ENCODE measurements at regions not wholly inside any gene's neighbourhood (a gene's known extent, or its start where the extent isn't known, plus 50 kb on each side); places are given as distances from the start of the nearest gene placed in this dataset.
"Not testable (repeated sequence)": the region's sequence is repeated elsewhere in the genome, so short reads cannot be mapped to it uniquely, and the experiment has no call there.

DNA sequence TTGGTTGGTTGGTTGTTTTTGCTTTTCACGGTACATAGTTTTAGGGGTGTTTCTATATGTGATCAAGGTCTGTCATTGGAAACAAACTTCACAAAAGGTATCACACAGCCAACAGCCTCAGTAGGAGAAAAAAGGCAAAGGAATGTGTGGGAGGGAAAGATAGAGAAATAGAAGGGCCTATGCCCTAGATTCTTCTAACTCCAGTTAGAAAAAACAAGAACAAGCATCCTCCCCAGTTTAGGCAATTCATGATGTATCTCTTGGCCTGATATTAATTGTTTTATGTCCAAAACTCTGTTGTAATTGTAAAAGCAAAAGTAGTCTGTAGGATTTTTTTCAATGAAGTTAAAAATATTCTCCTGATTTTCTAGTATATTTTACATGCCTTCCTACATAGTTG, 192.4 kb upstream of the EDNRA start:
- Histone ChIP-seq H3K4me3 (no peak overlapping the region), H3K4me1 (no peaks in the 10 kb centered on the region), H3K27me3 (no peaks in the 10 kb centered on the region), H3K9me3 (no peaks in the 10 kb centered on the region), H3K27ac (no peak overlapping the region), H3K36me3 (no peaks in the 10 kb centered on the region)
- intact Hi-C loops (cut with DNase I; ENCODE audit: low total_unique reads) = no loop called here
- TF ChIP-seq POLR2A (IDR thresholded peaks at IDR 0.05) (no peak), POLR2AphosphoS5 (IDR thresholded peaks at IDR 0.05) (no peak)
- TF ChIP-seq, protein P1, sequence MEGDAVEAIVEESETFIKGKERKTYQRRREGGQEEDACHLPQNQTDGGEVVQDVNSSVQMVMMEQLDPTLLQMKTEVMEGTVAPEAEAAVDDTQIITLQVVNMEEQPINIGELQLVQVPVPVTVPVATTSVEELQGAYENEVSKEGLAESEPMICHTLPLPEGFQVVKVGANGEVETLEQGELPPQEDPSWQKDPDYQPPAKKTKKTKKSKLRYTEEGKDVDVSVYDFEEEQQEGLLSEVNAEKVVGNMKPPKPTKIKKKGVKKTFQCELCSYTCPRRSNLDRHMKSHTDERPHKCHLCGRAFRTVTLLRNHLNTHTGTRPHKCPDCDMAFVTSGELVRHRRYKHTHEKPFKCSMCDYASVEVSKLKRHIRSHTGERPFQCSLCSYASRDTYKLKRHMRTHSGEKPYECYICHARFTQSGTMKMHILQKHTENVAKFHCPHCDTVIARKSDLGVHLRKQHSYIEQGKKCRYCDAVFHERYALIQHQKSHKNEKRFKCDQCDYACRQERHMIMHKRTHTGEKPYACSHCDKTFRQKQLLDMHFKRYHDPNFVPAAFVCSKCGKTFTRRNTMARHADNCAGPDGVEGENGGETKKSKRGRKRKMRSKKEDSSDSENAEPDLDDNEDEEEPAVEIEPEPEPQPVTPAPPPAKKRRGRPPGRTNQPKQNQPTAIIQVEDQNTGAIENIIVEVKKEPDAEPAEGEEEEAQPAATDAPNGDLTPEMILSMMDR (IDR thresholded peaks at IDR 0.05) = no peak
- DNase-seq (ENCODE audit: low spot score in 2 of 2) = no peak

DNA sequence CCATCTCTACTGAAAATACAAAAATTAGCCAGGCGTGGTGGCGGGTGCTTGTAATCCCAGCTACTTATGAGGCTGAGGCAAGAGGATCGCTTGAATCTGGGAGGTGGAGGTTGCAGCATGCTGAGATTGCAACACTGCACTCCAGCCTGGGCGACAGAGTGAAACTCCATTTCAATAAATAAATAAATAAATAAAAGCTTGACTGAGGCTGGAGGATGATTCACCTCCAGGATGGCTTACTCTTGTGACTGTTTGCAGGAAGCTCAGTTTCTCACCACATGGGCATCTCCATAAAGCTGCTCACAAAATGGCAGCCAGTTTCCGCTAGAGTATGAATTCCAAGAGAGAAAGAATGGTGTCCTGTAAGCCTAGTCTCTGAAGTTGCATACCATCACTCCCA, 191.7 kb upstream of the EDNRA start:
- H3K27ac ChIP-seq = no peak overlapping the region
- no peaks in the 10 kb centered on the region for H3K4me1 ChIP-seq
- intact Hi-C loops (cut with DNase I; ENCODE audit: low total_unique reads) = no loop called here

DNA sequence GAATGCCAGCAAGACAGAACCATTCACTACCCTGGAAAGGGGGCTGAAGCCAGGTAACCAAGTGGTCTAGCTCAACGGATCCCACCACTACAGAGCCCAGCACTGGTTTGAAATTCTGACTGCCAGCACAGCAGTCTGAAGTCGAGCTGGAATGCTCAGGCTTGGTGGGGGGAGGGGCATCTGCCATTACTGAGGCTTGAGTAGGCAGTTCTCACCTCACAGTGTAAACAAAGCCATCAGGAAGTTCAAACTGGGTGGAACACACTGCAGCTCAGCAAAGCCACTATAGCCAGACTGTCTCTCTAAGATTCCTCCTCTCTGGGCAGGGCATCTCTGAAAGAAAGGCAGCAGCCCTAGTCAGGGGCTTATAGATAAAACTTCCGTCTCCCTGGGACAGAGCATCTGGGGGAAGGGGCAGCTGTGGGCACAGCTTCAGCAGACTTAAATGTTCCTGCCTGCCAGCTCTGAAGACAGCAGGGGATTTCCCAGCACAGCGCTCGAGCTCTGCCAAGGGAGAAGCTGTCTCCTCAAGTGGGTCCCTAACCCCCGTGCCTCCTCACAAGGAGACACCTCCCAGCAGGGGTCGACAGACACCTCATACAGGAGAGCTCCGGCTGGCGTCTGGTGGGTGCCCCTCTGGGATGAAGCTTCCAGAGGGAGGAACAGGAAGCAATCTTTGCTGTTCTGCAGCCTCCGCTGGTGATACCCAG, 188.1 kb upstream of the EDNRA start:
- H3K4me3 ChIP-seq; intact Hi-C loops (cut with DNase I; ENCODE audit: low total_unique reads): not testable (repeated sequence)

More for the DNA sequence above, 191.7 kb upstream of the EDNRA start:
- Histone ChIP-seq H3K4me3 (no peak overlapping the region), H3K36me3 (no peaks in the 10 kb centered on the region), H3K9me3 (no peaks in the 10 kb centered on the region), H3K27me3 (no peaks in the 10 kb centered on the region)
- DNase-seq (ENCODE audit: low spot score in 2 of 2) = no peak
- TF ChIP-seq POLR2A (IDR thresholded peaks at IDR 0.05) (no peak), POLR2AphosphoS5 (IDR thresholded peaks at IDR 0.05) (no peak)
- TF ChIP-seq, protein P1 (IDR thresholded peaks at IDR 0.05) = no peak

DNA sequence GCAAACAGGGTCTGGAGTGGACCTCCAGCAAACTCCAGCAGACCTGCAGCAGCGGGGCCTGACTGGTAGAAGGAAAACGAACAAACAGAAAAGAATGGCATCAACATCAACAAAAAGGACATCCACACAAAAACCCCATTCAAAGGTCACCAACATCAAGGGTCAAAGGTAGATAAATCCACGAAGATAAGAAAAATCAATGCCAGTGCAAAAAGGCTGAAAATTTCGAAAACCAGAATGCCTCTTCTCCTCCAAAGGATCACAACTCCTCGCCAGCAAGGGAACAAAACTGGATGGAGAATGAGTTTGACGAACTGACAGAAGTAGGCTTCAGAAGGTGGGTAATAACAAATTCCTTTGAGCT, 187.6 kb upstream of the EDNRA start:
- intact Hi-C loops (cut with DNase I; ENCODE audit: low total_unique reads); H3K27me3 ChIP-seq; H3K9me3 ChIP-seq; H3K4me3 ChIP-seq; H3K27ac ChIP-seq; H3K36me3 ChIP-seq; DNase-seq (ENCODE audit: low spot score in 2 of 2); H3K4me1 ChIP-seq: not testable (repeated sequence)

More for the DNA sequence above, 188.1 kb upstream of the EDNRA start:
- DNase-seq (ENCODE audit: low spot score in 2 of 2); H3K27ac ChIP-seq; H3K36me3 ChIP-seq; H3K9me3 ChIP-seq; H3K4me1 ChIP-seq; H3K27me3 ChIP-seq: not testable (repeated sequence)

DNA sequence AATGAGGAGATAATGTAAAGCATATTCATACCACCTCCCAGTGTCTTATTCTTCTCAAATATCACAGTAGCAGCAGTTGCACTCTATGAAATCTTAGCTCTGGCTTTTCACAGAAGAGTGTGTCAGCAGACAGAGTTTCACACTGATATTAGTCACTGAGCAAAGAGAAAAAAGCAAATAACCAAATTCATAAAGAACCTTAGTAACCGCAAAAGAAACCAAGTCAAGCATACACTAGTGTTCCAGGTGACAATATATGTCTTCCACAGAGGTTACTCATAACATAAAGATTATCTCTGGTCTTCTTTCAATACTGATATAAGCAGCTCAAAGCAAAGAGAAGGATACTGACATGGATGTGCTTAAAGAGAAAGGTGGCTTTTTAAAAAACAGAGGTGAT, 181.7 kb upstream of the EDNRA start:
- H3K4me1 ChIP-seq = no peaks in the 10 kb centered on the region
- no peak overlapping the region for H3K27ac ChIP-seq
- no peak for DNase-seq (ENCODE audit: low spot score in 2 of 2)
- intact Hi-C loops (cut with DNase I; ENCODE audit: low total_unique reads) = no loop called here
- H3K4me3 ChIP-seq = no peak overlapping the region
- TF ChIP-seq, protein P1 (IDR thresholded peaks at IDR 0.05) = no peak
- no peak for TF ChIP-seq POLR2A (IDR thresholded peaks at IDR 0.05)
- TF ChIP-seq POLR2AphosphoS5 (IDR thresholded peaks at IDR 0.05) = no peak
- H3K27me3 ChIP-seq = no peaks in the 10 kb centered on the region
- no peaks in the 10 kb centered on the region for H3K9me3 ChIP-seq
- H3K36me3 ChIP-seq = no peaks in the 10 kb centered on the region

DNA sequence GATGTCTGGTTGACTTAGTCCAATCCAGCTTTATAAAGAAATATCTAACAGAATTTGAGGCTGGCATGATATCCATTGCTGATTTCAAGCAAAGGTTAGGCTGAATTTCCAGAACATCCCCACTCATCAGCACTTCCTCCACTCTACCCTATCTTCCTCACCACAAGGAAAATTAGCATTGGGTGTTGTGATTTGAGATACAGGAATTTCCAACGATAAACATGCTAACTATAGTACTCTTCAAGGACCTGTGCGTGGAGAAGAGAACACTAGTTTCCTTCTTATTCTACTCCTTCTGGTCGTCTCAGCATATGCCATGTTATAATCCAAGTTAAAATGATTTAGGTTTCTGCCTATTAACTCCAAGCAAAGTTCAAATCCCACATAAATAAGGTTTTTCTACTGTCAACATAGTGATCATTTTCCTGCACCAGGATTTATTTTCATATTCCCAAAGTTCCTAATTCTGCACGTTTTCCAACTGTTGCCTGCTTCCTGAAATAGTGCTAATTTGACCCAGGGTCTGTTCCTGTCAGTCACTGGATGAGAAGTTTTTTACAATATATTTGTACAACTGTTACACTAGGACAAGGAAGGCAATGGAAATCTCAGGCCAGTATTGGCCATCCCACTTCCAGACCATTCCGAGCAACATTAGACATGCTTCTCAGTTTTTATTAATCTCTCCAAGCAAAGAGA, 177.6 kb upstream of the EDNRA start:
- Histone ChIP-seq H3K27ac (no peak overlapping the region), H3K27me3 (no peaks in the 10 kb centered on the region), H3K36me3 (no peaks in the 10 kb centered on the region), H3K4me1 (no peaks in the 10 kb centered on the region), H3K4me3 (no peak overlapping the region), H3K9me3 (no peaks in the 10 kb centered on the region)
- intact Hi-C loops (cut with DNase I; ENCODE audit: low total_unique reads) = no loop called here
- no peak for DNase-seq (ENCODE audit: low spot score in 2 of 2)
- TF ChIP-seq POLR2AphosphoS5 (IDR thresholded peaks at IDR 0.05) (no peak), POLR2A (IDR thresholded peaks at IDR 0.05) (no peak)
- TF ChIP-seq, protein P1 (IDR thresholded peaks at IDR 0.05) = no peak

Data from breast epithelium (tissue), 4 donors.